ENCODE measurements at regions not wholly inside any gene's neighbourhood (a gene's known extent, or its start where the extent isn't known, plus 50 kb on each side); places are given as distances from the start of the nearest gene placed in this dataset.
A peak's percentile ranks its signal among the peaks of the same experiment; 100 is the strongest.
"Not testable (repeated sequence)": the region's sequence is repeated elsewhere in the genome, so short reads cannot be mapped to it uniquely, and the experiment has no call there.

DNA sequence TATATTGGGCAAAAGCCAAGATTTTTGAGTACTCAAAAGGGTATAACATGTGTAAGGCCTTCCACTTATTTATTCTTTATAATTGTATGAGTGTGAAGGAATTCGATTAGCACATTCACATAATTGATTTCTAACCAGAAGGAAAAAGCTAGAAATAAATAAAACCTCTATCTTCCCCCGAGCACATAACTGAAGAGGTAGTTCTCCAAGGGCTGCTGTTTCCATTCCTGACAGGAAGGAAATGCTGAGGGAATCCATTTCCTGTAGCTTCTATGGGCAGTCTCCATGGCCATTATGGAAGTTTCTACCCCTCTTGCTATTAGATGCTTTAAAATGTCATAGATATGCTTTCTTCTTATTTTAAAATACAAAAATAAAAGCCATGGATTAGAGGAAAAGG lies 70.5 kb upstream of the ABCB5 start:
- H4K5ac ChIP-seq (ENCODE audit: insufficient read length, low read depth, low read length), result no peak overlapping the region
- H3K18ac ChIP-seq (ENCODE audit: insufficient read length, low read depth, low read length), result no peak overlapping the region
- H3K27me3 Mint-ChIP-seq (ENCODE audit: low read depth), result no peaks in the 10 kb centered on the region
- no peak overlapping the region for H3K27ac Mint-ChIP-seq
- H3K23me2 ChIP-seq (ENCODE audit: insufficient read length, low read depth, low read length, poor library complexity, severe bottlenecking), result no peaks in the 10 kb centered on the region
- no peaks in the 10 kb centered on the region for H3K9me3 ChIP-seq (ENCODE audit: control insufficient read depth, low read depth, low read length)
- no peak overlapping the region for H2BK20ac ChIP-seq (ENCODE audit: low read depth, low read length, poor library complexity, severe bottlenecking)
- H3K27ac ChIP-seq (ENCODE audit: insufficient read length, low read depth, low read length), result no peak overlapping the region
- WGBS (ENCODE audit: extremely low coverage, insufficient read length, low lambda C conversion rate), result no CpG with 5 or more reads among the region's 2 CpGs
- no peak overlapping the region for H3K4me2 ChIP-seq (ENCODE audit: insufficient read depth, insufficient read length, low read length)
- H3K27me3 ChIP-seq (ENCODE audit: insufficient read depth, low read length), result no peaks in the 10 kb centered on the region
- H3T11ph ChIP-seq (ENCODE audit: low read length), result no peak overlapping the region
- no peak overlapping the region for H3K4me3 Mint-ChIP-seq
- peaks cover 0 to 4% (median 0%) of the 10 kb centered on the region in 3 experiments; a peak in 2 of 7 replicates for H3K36me3 Mint-ChIP-seq (ENCODE audit: insufficient read depth in 1 of 3, low read depth in 3 of 3)
- DNase-seq, result no peak
- H4K91ac ChIP-seq (ENCODE audit: insufficient read length, low read depth, low read length), result no peak overlapping the region
- H3K9ac ChIP-seq (ENCODE audit: extremely low read depth, insufficient read length, low read length), result no peak overlapping the region
- H3K9me3 Mint-ChIP-seq, result peaks cover 6 to 7% of the 10 kb centered on the region in 2 experiments; a peak in 3 of 5 replicates
- no peaks in the 10 kb centered on the region for H4K20me1 ChIP-seq (ENCODE audit: control insufficient read depth, insufficient read depth, insufficient read length)
- H3K4me1 ChIP-seq (ENCODE audit: insufficient read depth, low read length), result peaks cover 3% of the 10 kb centered on the region; the same call in 1 of the 2 replicates
- H3K79me2 ChIP-seq (ENCODE audit: insufficient read depth, low read length), result no peaks in the 10 kb centered on the region
- no peak overlapping the region for H3K4ac ChIP-seq (ENCODE audit: low read depth, low read length)
- no peaks in the 10 kb centered on the region for H3K79me1 ChIP-seq (ENCODE audit: insufficient read depth, low read depth, low read length, poor library complexity, severe bottlenecking)
- TF ChIP-seq, protein P1, sequence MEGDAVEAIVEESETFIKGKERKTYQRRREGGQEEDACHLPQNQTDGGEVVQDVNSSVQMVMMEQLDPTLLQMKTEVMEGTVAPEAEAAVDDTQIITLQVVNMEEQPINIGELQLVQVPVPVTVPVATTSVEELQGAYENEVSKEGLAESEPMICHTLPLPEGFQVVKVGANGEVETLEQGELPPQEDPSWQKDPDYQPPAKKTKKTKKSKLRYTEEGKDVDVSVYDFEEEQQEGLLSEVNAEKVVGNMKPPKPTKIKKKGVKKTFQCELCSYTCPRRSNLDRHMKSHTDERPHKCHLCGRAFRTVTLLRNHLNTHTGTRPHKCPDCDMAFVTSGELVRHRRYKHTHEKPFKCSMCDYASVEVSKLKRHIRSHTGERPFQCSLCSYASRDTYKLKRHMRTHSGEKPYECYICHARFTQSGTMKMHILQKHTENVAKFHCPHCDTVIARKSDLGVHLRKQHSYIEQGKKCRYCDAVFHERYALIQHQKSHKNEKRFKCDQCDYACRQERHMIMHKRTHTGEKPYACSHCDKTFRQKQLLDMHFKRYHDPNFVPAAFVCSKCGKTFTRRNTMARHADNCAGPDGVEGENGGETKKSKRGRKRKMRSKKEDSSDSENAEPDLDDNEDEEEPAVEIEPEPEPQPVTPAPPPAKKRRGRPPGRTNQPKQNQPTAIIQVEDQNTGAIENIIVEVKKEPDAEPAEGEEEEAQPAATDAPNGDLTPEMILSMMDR (conservative IDR thresholded peaks at IDR 0.05), result no peak
- no peak overlapping the region for H2BK5ac ChIP-seq (ENCODE audit: insufficient read length, low read length)
- H3K14ac ChIP-seq (ENCODE audit: insufficient read depth, low read length), result no peak overlapping the region
- no peak overlapping the region for H3K56ac ChIP-seq (ENCODE audit: insufficient read length, low read depth, low read length)
- H3K4me1 Mint-ChIP-seq, result peaks cover 6 to 7% of the 10 kb centered on the region in 2 experiments
- no peak overlapping the region for H2AFZ ChIP-seq (ENCODE audit: low read length)
- no peak overlapping the region for H2BK12ac ChIP-seq (ENCODE audit: insufficient read length, low read depth, low read length)
- H4K8ac ChIP-seq (replicated peaks; ENCODE audit: insufficient read length, low read depth, low read length), result no peak overlapping the region
- H3K23ac ChIP-seq (ENCODE audit: insufficient read length, low read depth, low read length), result no peak overlapping the region
- no peak overlapping the region for H2BK120ac ChIP-seq (ENCODE audit: low read depth, low read length, poor library complexity, severe bottlenecking)
- no peak overlapping the region for H2BK15ac ChIP-seq (ENCODE audit: low read depth, low read length)
- no peak overlapping the region for H2AK5ac ChIP-seq (ENCODE audit: insufficient read length, low read length)

DNA sequence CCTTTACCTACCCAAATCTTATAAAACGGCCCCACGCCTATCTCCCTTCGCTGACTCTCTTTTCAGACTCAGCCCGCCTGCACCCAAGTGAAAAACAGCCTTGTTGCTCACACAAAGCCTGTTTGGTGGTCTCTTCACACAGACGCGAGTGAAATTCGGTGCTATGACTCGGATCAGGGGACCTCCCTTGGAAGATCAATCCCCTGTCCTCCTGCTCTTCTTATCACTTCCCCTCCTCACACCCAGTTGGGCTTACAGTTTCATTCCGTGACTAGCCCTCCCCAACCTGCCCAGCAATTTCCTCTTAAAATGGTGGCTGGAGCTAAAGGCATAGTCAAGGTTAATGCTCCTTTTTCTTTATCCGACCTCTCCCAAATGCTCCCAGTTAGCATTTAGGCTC lies 68.5 kb upstream of the ABCB5 start:
- not testable (repeated sequence) for H2BK15ac ChIP-seq (ENCODE audit: low read depth, low read length); H3K4ac ChIP-seq (ENCODE audit: low read depth, low read length); H2BK20ac ChIP-seq (ENCODE audit: low read depth, low read length, poor library complexity, severe bottlenecking); H3K79me2 ChIP-seq (ENCODE audit: insufficient read depth, low read length); H3K4me1 ChIP-seq (ENCODE audit: insufficient read depth, low read length); H3K36me3 Mint-ChIP-seq (ENCODE audit: insufficient read depth in 1 of 3, low read depth in 3 of 3); H2BK120ac ChIP-seq (ENCODE audit: low read depth, low read length, poor library complexity, severe bottlenecking); H3K27ac ChIP-seq (ENCODE audit: insufficient read length, low read depth, low read length); H2BK12ac ChIP-seq (ENCODE audit: insufficient read length, low read depth, low read length); H4K91ac ChIP-seq (ENCODE audit: insufficient read length, low read depth, low read length); H2AK5ac ChIP-seq (ENCODE audit: insufficient read length, low read length); H4K20me1 ChIP-seq (ENCODE audit: control insufficient read depth, insufficient read depth, insufficient read length); DNase-seq; H3K9ac ChIP-seq (ENCODE audit: extremely low read depth, insufficient read length, low read length); H3K56ac ChIP-seq (ENCODE audit: insufficient read length, low read depth, low read length); H3K9me3 Mint-ChIP-seq; H3K27me3 ChIP-seq (ENCODE audit: insufficient read depth, low read length); H3K4me1 Mint-ChIP-seq; H3K23me2 ChIP-seq (ENCODE audit: insufficient read length, low read depth, low read length, poor library complexity, severe bottlenecking); H3K79me1 ChIP-seq (ENCODE audit: insufficient read depth, low read depth, low read length, poor library complexity, severe bottlenecking); H3K27me3 Mint-ChIP-seq (ENCODE audit: low read depth); H3K18ac ChIP-seq (ENCODE audit: insufficient read length, low read depth, low read length); H3K4me2 ChIP-seq (ENCODE audit: insufficient read depth, insufficient read length, low read length); H4K5ac ChIP-seq (ENCODE audit: insufficient read length, low read depth, low read length); H3T11ph ChIP-seq (ENCODE audit: low read length); H3K14ac ChIP-seq (ENCODE audit: insufficient read depth, low read length); H3K4me3 Mint-ChIP-seq; H3K9me3 ChIP-seq (ENCODE audit: control insufficient read depth, low read depth, low read length); H4K8ac ChIP-seq (replicated peaks; ENCODE audit: insufficient read length, low read depth, low read length); H2BK5ac ChIP-seq (ENCODE audit: insufficient read length, low read length); H3K23ac ChIP-seq (ENCODE audit: insufficient read length, low read depth, low read length)
- H2AFZ ChIP-seq (ENCODE audit: low read length), result peak overlapping the region; percentile 23
- WGBS (ENCODE audit: extremely low coverage, insufficient read length, low lambda C conversion rate), result no CpG with 5 or more reads among the region's 10 CpGs
- H3K27ac Mint-ChIP-seq, result peak overlapping the region in 2 of 3 experiments; percentile 20 to 84; a peak in 2 of 7 replicates
